Esophagus muscularis mucosa (tissue), 3 donors: ENCODE measurements at regions not wholly inside any gene's neighbourhood (a gene's known extent, or its start where the extent isn't known, plus 50 kb on each side); places are given as distances from the start of the nearest gene placed in this dataset.

ENCODE experiments used
- CTCF ChIP-seq, 3 experiments: fragments of 200-600 bp in 2 of 3; fragments of 450-650 bp in 1 of 3; sonication (generic) in 2 of 3; IDR thresholded peaks; one replicate each; pipeline ENCODE4 v1.5.1; 2017 to 2019; ENCODE audit warnings: antibody characterized with exemption in 3 of 3, mild to moderate bottlenecking in 2 of 3, moderate library complexity in 1 of 3
- POLR2A ChIP-seq: fragments of 450-650 bp; IDR thresholded peaks from one replicate; pipeline ENCODE4 v1.6.1; 2017; ENCODE audit warnings: antibody characterized with exemption, moderate library complexity, mild to moderate bottlenecking, low read depth

DNA sequence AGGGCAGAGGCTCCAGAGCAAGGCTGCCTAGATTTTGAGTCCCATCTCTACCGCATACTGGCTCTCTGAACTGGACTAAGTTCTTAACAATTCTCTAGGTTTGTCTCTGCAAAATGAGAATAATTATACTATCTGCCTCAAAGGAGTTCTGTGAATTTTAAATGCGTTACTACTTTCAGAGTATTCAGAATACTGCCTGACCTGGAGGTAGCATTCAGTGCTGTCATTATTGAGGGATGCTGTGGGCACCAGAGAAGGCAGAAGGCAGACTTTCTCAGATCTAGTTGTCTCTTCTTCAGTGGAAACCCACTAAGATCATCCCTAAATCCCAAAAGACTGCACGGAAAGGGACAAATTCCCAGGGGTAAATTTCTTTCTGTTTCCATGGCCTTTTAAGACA is 147.4 kb upstream of the RORA start:
- TF ChIP-seq POLR2A (no peak), CTCF (IDR thresholded peaks at IDR 0.05) (no peak)
